ENCODE measurements at regions not wholly inside any gene's neighbourhood (a gene's known extent, or its start where the extent isn't known, plus 50 kb on each side); places are given as distances from the start of the nearest gene placed in this dataset.

- Mint-ChIP-seq H3K27me3 (peaks cover 15% of the 10 kb centered on the region), H3K9me3 (ENCODE audit: low read depth) (no peaks in the 10 kb centered on the region), H3K36me3 (ENCODE audit: insufficient read depth) (no peaks in the 10 kb centered on the region), H3K4me3 (ENCODE audit: low read depth) (no peak overlapping the region), H3K27ac (no peak overlapping the region), H3K4me1 (ENCODE audit: low read depth) (no peaks in the 10 kb centered on the region)
- no peak for DNase-seq (ENCODE audit: low spot score, unreplicated experiment)
- TF ChIP-seq, protein P1, sequence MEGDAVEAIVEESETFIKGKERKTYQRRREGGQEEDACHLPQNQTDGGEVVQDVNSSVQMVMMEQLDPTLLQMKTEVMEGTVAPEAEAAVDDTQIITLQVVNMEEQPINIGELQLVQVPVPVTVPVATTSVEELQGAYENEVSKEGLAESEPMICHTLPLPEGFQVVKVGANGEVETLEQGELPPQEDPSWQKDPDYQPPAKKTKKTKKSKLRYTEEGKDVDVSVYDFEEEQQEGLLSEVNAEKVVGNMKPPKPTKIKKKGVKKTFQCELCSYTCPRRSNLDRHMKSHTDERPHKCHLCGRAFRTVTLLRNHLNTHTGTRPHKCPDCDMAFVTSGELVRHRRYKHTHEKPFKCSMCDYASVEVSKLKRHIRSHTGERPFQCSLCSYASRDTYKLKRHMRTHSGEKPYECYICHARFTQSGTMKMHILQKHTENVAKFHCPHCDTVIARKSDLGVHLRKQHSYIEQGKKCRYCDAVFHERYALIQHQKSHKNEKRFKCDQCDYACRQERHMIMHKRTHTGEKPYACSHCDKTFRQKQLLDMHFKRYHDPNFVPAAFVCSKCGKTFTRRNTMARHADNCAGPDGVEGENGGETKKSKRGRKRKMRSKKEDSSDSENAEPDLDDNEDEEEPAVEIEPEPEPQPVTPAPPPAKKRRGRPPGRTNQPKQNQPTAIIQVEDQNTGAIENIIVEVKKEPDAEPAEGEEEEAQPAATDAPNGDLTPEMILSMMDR (IDR thresholded peaks at IDR 0.05; ENCODE audit: unreplicated experiment): no peak
Measured at GRCh38 chr14:36047912-36048311, 128.6 kb downstream of the PTCSC3 start.

DNA sequence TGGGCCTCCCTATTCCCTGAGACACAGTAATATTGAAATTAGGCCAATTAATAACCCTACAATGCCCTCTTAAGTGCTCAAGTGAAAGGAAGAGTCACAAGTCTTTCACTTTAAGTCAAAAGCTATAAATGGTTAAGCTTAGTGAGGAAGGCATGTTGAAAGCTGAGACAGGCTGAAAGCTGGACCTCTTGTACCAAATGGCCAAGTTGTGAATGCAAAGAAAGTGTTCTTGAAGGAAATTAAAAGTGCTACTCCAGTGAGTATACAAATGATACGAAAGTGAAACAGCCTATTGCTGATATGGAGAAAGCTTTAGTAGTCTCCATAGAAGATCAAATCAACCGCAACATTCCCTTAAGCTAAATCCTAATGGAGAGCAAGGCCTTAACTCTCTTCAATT is 140.8 kb downstream of the PTCSC3 start:
- DNase-seq (ENCODE audit: low spot score, unreplicated experiment): no peak
- Mint-ChIP-seq H3K27ac (no peak overlapping the region), H3K4me3 (ENCODE audit: low read depth) (no peak overlapping the region), H3K4me1 (ENCODE audit: low read depth) (no peaks in the 10 kb centered on the region), H3K9me3 (ENCODE audit: low read depth) (no peaks in the 10 kb centered on the region), H3K36me3 (ENCODE audit: insufficient read depth) (no peaks in the 10 kb centered on the region), H3K27me3 (no peaks in the 10 kb centered on the region)
- TF ChIP-seq, protein P1 (IDR thresholded peaks at IDR 0.05; ENCODE audit: unreplicated experiment): no peak

GRCh38 chr14:36028665-36029064 is 147.9 kb downstream of the PTCSC3 start:
- TF ChIP-seq, protein P1 (IDR thresholded peaks at IDR 0.05; ENCODE audit: unreplicated experiment): no peak
- Mint-ChIP-seq H3K4me3 (ENCODE audit: low read depth) (no peak overlapping the region), H3K9me3 (ENCODE audit: low read depth) (no peaks in the 10 kb centered on the region), H3K36me3 (ENCODE audit: insufficient read depth) (no peaks in the 10 kb centered on the region), H3K27me3 (peaks cover 2% of the 10 kb centered on the region), H3K27ac (no peak overlapping the region), H3K4me1 (ENCODE audit: low read depth) (peaks cover under 1% of the 10 kb centered on the region)
- no peak for DNase-seq (ENCODE audit: low spot score, unreplicated experiment)

DNA sequence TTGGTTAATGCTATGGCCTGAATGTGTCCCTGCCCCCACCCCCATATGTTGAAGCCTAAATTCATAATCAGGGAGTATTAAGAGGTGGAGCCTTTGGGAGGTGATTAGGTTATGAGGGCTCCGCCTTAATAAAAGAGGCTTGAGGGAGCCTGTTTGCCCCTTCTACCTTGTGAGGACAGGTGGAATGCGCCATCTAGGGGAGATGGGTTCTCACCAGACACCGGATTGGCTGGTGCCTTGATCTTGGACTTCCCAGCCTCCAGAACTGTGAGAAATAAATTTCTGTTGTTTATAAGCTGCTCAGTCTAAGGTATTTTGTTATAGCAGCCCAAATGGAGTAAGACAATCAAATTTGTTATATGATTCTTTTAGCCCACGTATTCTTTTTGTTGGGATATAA is 148.3 kb downstream of the PTCSC3 start:
- DNase-seq (ENCODE audit: low spot score, unreplicated experiment): no peak
- H3K27me3 Mint-ChIP-seq: peaks cover 3% of the 10 kb centered on the region
- no peaks in the 10 kb centered on the region for H3K9me3 Mint-ChIP-seq (ENCODE audit: low read depth)
- H3K4me1 Mint-ChIP-seq (ENCODE audit: low read depth): peaks cover 1% of the 10 kb centered on the region
- no peak overlapping the region for H3K4me3 Mint-ChIP-seq (ENCODE audit: low read depth)
- H3K27ac Mint-ChIP-seq: no peak overlapping the region
- TF ChIP-seq, protein P1 (IDR thresholded peaks at IDR 0.05; ENCODE audit: unreplicated experiment): no peak
- H3K36me3 Mint-ChIP-seq (ENCODE audit: insufficient read depth): no peaks in the 10 kb centered on the region

- TF ChIP-seq, protein P1 (IDR thresholded peaks at IDR 0.05; ENCODE audit: unreplicated experiment): no peak
- H3K4me1 Mint-ChIP-seq (ENCODE audit: low read depth): peaks cover 4% of the 10 kb centered on the region
- no peak overlapping the region for H3K4me3 Mint-ChIP-seq (ENCODE audit: low read depth)
- peaks cover 5% of the 10 kb centered on the region for H3K27me3 Mint-ChIP-seq
- DNase-seq (ENCODE audit: low spot score, unreplicated experiment): no peak
- H3K36me3 Mint-ChIP-seq (ENCODE audit: insufficient read depth): no peaks in the 10 kb centered on the region
- no peaks in the 10 kb centered on the region for H3K9me3 Mint-ChIP-seq (ENCODE audit: low read depth)
- no peak overlapping the region for H3K27ac Mint-ChIP-seq
Measured at GRCh38 chr14:36027354-36027753, 149.2 kb downstream of the PTCSC3 start.

All from progenitor cell of endocrine pancreas (in vitro differentiated cells).